ENCODE measurements at regions not wholly inside any gene's neighbourhood (a gene's known extent, or its start where the extent isn't known, plus 50 kb on each side); places are given as distances from the start of the nearest gene placed in this dataset.

DNA sequence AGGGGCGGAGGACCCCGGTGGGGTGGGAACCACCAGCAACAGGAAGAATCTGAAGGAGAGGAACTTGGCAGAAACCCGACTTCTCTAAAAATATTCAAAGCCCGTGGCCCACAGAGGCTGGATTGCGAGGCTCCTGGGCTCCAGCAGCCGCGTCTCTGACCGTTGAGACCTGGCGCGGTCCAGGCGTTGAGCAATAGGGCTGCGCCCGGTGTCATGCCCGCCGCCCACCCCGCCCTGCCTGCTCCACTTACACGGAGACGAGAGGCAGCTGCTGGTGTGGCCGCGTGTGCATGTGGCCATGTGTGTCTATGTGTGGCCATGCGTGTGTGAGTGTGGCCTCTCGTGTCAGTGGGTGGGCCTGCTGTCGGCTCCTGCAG, 83.6 kb downstream of the IRF8 start:
- H2AFZ ChIP-seq: no peak overlapping the region
- H3K36me3 ChIP-seq (ENCODE audit: low read depth): no peaks in the 10 kb centered on the region
- peaks cover 99% of the 10 kb centered on the region for H3K27me3 ChIP-seq (ENCODE audit: insufficient read depth, low read depth)
- TF ChIP-seq, protein P1, sequence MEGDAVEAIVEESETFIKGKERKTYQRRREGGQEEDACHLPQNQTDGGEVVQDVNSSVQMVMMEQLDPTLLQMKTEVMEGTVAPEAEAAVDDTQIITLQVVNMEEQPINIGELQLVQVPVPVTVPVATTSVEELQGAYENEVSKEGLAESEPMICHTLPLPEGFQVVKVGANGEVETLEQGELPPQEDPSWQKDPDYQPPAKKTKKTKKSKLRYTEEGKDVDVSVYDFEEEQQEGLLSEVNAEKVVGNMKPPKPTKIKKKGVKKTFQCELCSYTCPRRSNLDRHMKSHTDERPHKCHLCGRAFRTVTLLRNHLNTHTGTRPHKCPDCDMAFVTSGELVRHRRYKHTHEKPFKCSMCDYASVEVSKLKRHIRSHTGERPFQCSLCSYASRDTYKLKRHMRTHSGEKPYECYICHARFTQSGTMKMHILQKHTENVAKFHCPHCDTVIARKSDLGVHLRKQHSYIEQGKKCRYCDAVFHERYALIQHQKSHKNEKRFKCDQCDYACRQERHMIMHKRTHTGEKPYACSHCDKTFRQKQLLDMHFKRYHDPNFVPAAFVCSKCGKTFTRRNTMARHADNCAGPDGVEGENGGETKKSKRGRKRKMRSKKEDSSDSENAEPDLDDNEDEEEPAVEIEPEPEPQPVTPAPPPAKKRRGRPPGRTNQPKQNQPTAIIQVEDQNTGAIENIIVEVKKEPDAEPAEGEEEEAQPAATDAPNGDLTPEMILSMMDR (conservative IDR thresholded peaks at IDR 0.05): no peak
- TF ChIP-seq EZH2 (IDR thresholded peaks at IDR 0.05; ENCODE audit: low read depth): peak; percentile 36; the same call in 1 of the 2 replicates
- H3K9me3 ChIP-seq (ENCODE audit: insufficient read depth, low read depth): no peaks in the 10 kb centered on the region
- H4K20me1 ChIP-seq (ENCODE audit: insufficient read depth): no peaks in the 10 kb centered on the region
- no peak overlapping the region for H3K4me3 ChIP-seq
- ChIA-PET CTCF (no interaction called here), POLR2A (ENCODE audit: unreplicated experiment) (no interaction called here)
- intact Hi-C loops (cut with micrococcal nuclease; ENCODE audit: unreplicated experiment): no loop called here
- DNase-seq: no peak
- H3K9me2 ChIP-seq (ENCODE audit: insufficient read depth): no peaks in the 10 kb centered on the region
- BruUV-seq (replicated peaks): no TSS peak
- no peak overlapping the region for H3K27ac ChIP-seq
- H3K4me1 ChIP-seq (replicated peaks; ENCODE audit: insufficient read depth): no peaks in the 10 kb centered on the region
- H3K79me2 ChIP-seq (ENCODE audit: low read depth): no peaks in the 10 kb centered on the region
- H3K4me2 ChIP-seq: no peak overlapping the region
- no peaks in the 10 kb centered on the region for H3F3A ChIP-seq (ENCODE audit: insufficient read depth, low read depth)

DNA sequence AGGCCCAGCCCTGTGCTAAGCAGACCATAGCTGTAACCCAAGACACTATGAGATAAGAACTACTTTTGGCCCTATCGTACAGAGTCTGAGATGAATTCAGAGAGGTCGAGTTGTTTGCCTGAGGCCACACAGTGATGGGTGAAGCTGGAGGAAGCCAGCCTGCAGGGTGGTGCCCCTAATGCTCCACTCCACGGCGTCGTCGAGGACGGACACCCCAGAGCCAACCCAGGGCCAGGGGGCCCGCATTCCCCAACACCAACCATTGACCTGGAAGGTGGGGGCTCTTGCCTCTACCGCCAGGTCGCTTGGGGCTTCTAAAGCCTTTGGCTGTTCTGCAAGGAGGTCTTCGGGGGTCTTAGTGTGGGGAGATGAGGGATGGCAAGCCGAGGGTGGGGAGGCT, 84.1 kb downstream of the IRF8 start:
- H2AFZ ChIP-seq: no peak overlapping the region
- no peaks in the 10 kb centered on the region for H3F3A ChIP-seq (ENCODE audit: insufficient read depth, low read depth)
- POLR2A ChIA-PET (ENCODE audit: unreplicated experiment): no interaction called here
- peaks cover 98% of the 10 kb centered on the region for H3K27me3 ChIP-seq (ENCODE audit: insufficient read depth, low read depth)
- DNase-seq: no peak
- H3K4me3 ChIP-seq: no peak overlapping the region
- H4K20me1 ChIP-seq (ENCODE audit: insufficient read depth): no peaks in the 10 kb centered on the region
- H3K79me2 ChIP-seq (ENCODE audit: low read depth): no peaks in the 10 kb centered on the region
- TF ChIP-seq, protein P1 (conservative IDR thresholded peaks at IDR 0.05): no peak
- TF ChIP-seq EZH2 (IDR thresholded peaks at IDR 0.05; ENCODE audit: low read depth): no peak
- H3K9me3 ChIP-seq (ENCODE audit: insufficient read depth, low read depth): no peaks in the 10 kb centered on the region
- BruUV-seq (replicated peaks): no TSS peak
- intact Hi-C loops (cut with micrococcal nuclease; ENCODE audit: unreplicated experiment): no loop called here
- H3K4me2 ChIP-seq: no peak overlapping the region
- CTCF ChIA-PET: no interaction called here
- H3K36me3 ChIP-seq (ENCODE audit: low read depth): no peaks in the 10 kb centered on the region
- H3K27ac ChIP-seq: no peak overlapping the region
- no peaks in the 10 kb centered on the region for H3K9me2 ChIP-seq (ENCODE audit: insufficient read depth)
- no peaks in the 10 kb centered on the region for H3K4me1 ChIP-seq (replicated peaks; ENCODE audit: insufficient read depth)

DNA sequence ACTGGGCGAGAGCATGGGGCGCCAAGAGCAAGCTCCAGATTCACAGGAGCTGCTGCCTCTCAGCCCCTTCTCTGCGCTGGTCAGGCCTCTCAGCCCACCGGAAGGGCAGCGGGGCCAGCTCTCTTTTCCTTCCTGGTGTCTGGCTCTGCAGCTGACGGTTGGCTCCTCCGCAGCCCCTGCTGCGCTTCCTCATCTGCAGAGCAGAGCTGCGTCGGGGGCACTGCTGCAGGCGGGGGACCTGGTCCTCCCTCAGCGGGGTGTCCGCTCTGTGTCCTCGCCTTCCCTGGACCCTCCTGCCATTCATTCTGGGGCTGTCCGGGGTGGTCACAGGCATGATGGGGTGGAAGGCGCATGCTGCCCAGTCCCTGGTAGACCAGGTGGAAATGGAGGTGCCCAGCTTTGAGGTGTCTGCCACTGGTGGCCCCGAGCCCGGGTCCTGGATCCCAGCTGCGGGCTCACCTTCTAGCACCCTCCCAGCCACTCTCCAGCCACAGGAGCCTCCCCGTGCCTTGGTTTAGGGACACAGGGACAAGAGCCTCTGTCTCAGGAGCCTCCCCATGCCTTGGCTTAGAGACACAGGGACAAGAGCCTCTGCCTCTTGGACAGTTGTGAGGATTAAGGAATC, 84.8 kb downstream of the IRF8 start:
- Histone ChIP-seq H4K20me1 (ENCODE audit: insufficient read depth) (no peaks in the 10 kb centered on the region), H3K9me3 (ENCODE audit: insufficient read depth, low read depth) (no peaks in the 10 kb centered on the region), H3K4me3 (no peak overlapping the region), H3F3A (ENCODE audit: insufficient read depth, low read depth) (no peaks in the 10 kb centered on the region), H3K4me2 (no peak overlapping the region), H2AFZ (no peak overlapping the region), H3K27me3 (ENCODE audit: insufficient read depth, low read depth) (peaks cover 98% of the 10 kb centered on the region), H3K4me1 (replicated peaks; ENCODE audit: insufficient read depth) (no peaks in the 10 kb centered on the region), H3K27ac (no peak overlapping the region), H3K79me2 (ENCODE audit: low read depth) (no peaks in the 10 kb centered on the region), H3K9me2 (ENCODE audit: insufficient read depth) (no peaks in the 10 kb centered on the region), H3K36me3 (ENCODE audit: low read depth) (no peaks in the 10 kb centered on the region)
- POLR2A ChIA-PET (ENCODE audit: unreplicated experiment): no interaction called here
- DNase-seq: no peak
- TF ChIP-seq, protein P1 (conservative IDR thresholded peaks at IDR 0.05): no peak
- TF ChIP-seq EZH2 (IDR thresholded peaks at IDR 0.05; ENCODE audit: low read depth): 0 out of 2 replicates have a peak, but pooled peaks have one; percentile 31
- intact Hi-C loops (cut with micrococcal nuclease; ENCODE audit: unreplicated experiment): no loop called here
- CTCF ChIA-PET: no interaction called here
- no TSS peak for BruUV-seq (replicated peaks)

Measured in PC-9 (cell line).